Jurkat, Clone E6-1 (cell line): ENCODE measurements at regions not wholly inside any gene's neighbourhood (a gene's known extent, or its start where the extent isn't known, plus 50 kb on each side); places are given as distances from the start of the nearest gene placed in this dataset.

Experiments used
- DNase-seq: peaks from one replicate; pipeline ENCODE4 v3.0.0-alpha.2; 2011; ENCODE audit warnings: low read depth, low spot score
- H3K4me3 ChIP-seq: 2 replicates; pipeline ENCODE4 v1.5.1; 2011; ENCODE audit warnings: mild to moderate bottlenecking, low read length, control low read depth, moderate library complexity

DNA sequence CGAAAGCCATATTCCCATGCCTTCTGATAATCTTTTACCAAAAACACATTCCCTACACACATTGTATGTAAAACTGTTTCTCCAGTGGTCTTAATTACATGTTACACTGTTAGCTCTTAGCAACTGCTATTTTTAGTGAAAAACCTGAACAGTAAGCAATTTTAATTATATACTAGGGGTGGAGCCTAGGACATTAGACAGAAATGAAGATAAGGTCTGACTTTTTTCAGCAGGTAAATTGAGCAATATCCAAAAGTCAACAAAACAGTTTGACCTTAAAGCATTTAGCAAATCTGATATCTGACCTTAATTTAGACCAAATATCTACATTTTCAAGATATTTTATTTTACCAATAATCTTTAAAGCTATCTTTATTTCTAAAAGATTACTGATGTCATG, 60.2 kb downstream of the PDE6H start:
- H3K4me3 ChIP-seq, result no peak overlapping the region
- DNase-seq, result no peak

DNA sequence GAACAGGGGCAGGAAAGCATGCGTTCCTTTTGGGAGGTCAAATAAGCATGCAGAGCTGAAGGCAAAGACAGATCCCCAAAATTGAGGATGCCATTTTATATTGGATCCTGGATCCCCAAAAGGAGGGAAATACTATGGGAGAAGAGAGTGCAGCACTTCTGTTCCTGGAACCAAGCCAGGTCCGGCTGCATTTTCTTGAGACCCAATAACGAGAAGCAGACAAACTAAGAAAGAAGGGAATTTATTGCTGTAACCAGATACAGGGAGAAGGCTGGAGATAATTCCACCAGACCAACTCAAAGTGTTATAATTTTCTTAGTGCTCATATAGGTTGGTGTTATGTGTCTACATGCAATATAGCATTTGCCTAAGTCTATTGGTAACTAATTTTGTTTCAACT, 60.8 kb downstream of the PDE6H start:
- H3K4me3 ChIP-seq, result no peak overlapping the region
- DNase-seq, result no peak

DNA sequence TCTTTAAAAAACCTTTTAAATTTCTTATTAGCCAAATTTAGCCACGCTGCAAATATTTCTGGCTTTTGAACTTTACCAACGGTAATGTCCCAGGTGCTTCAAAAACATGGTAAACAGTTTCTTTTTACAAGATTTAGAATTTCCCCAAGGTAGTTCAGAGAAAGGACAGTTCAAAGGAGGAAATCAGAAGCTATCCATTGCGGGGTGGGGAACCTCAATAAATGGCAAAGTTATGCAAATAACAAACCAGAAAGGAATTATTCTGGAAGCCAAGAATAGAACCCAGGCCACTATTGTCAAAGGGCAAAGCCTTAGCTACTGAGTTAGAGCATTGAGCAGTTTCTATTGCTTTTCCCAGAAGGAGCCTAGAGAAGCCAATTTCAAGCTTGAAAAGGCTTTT, 62.3 kb downstream of the PDE6H start:
- no peak overlapping the region for H3K4me3 ChIP-seq
- DNase-seq, result no peak

DNA sequence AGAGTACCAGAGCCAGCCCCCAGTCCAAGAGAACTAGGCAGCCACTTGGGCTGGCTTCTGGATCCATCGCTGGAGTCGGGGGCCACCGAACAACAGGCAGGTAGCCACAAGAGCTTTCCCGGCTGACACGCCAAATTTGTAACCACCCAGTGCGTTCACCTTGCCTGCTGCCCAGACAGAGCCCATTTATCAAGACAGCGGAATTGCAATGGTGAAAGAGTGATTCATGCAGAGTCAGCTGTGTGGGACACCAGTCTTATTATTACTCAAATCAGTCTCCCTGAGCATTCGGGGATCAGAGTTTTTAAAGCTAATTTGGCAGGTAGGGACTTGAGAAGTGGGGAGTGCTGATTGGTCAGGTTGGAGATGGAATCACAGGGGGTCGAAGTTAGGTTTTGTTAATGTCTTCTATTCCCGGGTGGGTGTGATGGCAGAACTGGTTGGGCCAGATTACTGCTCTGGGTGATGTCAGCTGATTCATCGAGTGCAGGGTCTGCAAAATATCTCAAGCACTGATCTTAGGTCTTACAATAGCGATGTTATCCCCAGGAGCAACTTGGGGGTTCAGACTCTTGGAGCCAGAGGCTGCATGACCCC, 64.3 kb downstream of the PDE6H start:
- DNase-seq, result no peak
- no peak overlapping the region for H3K4me3 ChIP-seq

DNA sequence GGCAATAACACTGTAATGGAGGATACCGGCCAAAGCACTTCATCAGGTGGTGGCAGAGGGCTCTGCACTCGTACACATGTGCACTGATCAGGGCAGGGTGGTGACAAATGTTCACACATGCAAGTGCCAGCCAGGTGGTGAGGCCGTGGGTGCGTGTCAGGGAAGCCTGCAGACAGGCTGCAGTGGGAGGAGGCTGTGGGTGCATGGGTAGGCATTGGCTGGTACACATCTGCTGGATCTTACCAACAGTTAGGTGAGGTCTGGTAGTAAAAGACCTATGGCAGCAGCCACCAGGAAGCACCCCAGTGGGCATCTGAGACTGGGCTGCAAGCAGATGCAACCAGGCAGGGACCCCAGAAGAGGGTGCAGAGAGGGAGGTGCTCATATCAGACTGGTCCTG, 65.3 kb downstream of the PDE6H start:
- no peak for DNase-seq

DNA sequence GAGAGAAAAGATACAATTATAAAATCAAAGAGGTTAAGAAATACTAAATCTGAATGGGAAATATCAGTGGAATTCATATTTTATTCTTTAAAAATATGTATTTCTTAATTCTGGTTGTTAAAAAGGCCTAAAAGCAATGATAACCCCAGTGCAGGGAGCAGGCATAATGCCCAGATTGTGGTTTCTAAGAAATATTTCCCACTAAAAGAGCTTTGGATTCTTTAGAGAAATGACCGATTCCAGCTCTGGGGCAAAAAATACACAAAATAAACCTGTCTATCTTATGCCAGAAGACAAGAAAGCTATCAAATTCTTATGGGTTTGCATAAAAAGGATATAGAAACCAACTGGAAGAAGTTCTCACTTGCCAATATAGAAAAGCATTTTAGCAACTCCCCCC, 71.6 kb downstream of the PDE6H start:
- H3K4me3 ChIP-seq, result no peak overlapping the region
- DNase-seq, result no peak

More for the DNA sequence above, 65.3 kb downstream of the PDE6H start:
- no peak overlapping the region for H3K4me3 ChIP-seq

DNA sequence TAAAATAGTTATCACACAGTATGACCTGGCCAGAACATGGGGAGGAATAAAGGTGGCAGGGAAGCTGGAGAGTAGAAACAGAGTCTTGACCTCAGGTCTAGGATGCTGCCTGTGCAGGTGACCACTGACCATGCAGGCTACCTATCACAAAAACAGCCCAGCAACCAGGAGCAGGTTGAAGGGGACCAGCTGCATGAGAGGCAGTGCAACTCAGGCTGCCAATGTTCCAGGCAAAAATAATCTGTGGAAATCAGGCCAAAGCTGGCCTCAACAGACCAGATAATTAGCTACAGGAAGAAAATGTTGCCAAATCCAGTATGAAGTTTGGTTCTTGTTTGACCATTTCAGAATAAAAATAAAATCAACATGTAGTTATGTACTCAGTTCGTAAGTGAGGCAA, 72.6 kb downstream of the PDE6H start:
- H3K4me3 ChIP-seq, result no peak overlapping the region
- DNase-seq, result no peak

DNA sequence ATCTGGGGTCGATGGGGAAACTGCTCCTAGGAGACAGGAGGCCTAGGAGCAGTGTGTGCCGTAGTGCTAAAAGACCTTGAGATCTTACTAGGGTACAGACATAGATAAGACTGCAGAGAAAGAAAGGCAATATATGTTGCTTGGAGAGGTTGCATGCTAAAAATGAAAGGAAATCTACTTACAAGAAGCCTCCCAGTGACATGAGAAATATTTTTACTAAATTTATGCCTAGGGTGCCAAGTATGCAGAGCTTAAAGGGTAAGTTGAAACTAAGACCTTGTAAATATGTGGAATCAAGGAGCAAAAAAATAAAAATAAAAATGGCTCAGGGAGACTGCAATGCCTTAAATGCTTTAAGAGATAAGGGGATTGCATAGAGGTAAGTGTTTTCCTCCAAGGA, 74.8 kb downstream of the PDE6H start:
- H3K4me3 ChIP-seq, result no peak overlapping the region
- DNase-seq, result no peak

DNA sequence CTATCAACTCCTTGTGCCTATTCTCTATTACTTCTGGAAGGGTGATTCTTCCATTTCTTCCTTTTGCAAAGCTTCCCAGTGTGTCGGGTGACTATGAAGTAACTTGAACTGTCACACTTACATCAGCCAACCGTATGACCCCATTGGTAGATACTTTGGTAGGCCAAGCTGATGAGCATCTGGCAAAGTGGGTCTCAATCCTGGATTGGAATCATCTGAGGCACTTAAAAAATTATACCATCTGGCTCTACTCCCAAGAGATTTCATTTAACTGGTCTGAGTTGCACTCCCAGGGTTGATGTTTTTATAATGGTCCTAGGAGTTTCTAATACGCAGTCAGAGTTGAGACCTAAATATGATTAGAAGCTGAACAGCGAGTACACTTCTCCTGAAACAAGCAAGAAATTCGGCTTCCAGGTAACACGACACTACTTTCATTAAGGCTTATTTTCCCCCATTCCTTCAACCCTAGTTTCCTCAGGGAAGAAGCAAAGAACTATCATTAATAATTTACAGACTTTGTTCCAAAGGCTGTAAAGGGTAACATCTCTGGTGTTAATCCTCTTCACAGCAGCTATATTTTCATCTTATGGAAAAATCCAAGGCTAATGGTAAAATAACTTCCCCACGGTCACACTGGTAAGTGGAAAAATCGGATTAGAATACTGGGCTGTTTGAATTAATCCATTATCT, 76.8 kb downstream of the PDE6H start:
- H3K4me3 ChIP-seq, result no peak overlapping the region

DNA sequence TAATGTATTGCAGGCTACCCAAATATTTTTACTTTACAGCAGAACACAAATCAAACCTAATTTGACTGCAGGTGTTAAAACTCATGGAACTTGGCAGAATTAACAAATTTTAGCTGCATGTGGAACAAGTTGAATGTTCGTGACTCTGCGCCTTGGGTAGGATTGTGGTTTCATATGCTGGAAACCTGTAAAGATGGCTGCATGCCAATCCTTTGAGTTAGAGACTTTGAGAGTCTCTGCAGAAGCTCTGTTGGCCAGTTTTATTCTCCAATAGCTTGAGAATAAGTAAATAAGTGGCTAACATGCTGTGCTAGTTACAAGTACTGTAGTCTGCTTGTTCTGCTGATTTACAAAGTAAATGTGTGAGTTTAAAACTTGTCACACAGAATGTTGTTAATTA, 77.8 kb downstream of the PDE6H start:
- DNase-seq, result peak; percentile 14
- no peak overlapping the region for H3K4me3 ChIP-seq

More for the DNA sequence above, 76.8 kb downstream of the PDE6H start:
- DNase-seq, result no peak

DNA sequence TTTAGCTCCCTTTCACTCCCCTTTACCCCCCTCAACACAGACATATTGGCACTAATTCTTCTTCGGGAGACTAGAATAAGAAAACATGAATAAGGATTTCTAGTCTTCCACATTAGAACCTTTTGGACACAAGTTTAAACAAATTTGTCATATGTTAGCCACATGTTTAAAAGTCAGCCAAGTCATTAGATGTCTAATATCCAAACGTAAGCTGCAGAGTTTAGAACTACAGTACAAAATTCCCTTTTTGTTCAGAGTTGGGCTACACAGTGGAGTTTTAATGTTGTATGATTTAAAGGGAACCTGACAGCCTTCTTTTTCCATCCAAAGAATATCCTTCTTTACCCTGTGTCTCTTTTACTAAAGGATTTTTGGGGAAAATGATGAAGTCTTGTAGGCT, 79.8 kb downstream of the PDE6H start:
- no peak overlapping the region for H3K4me3 ChIP-seq
- DNase-seq, result no peak

DNA sequence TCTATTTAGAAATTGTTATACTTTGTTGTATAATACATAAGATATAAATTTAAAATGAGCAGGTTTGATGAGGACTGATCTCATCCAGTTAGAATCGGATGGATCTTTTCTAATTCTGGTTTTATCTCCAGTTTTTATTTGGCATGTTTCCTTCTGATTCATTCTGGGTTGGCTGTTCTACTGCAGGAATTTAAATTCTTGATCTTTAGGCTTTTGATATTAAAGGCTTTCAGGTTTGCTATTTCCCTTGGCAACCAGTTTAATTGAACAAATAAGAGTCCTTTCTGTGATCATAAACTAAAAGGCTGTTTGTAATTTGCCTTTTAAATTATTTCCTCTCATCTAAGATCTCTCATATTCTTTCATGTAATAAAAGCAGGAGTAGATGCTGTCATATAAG, 83.4 kb downstream of the PDE6H start:
- no peak overlapping the region for H3K4me3 ChIP-seq
- no peak for DNase-seq
